K562 (cell line): ENCODE measurements at regions not wholly inside any gene's neighbourhood (a gene's known extent, or its start where the extent isn't known, plus 50 kb on each side); places are given as distances from the start of the nearest gene placed in this dataset.

Source experiments
- ATAC-seq: fragments of 200-7000 bp; cut with Tn5 transposase; 3 replicates; pipeline ENCODE4 v1.9.1; 2020; ENCODE audit warnings: moderate library complexity
- BruUV-seq: library from RNA; stranded (reverse); fragments of 400-500 nt; replicated peaks from 2 replicates; lab custom pipeline; 2021; lab: Mats Ljungman, UMichigan
- CTCF ChIA-PET: fragments of 300-600 bp; formaldehyde crosslinking; extraction: SDS; loops from one replicate; lab custom pipeline; 2021; ENCODE audit warnings: low intra/inter-chr PET ratio; lab: Yijun Ruan, JAX
- POLR2A ChIA-PET: fragments of 300-600, 350-650 bp; sonication (Branson Sonifier 250); formaldehyde crosslinking; extraction: SDS; loops from one replicate; lab custom pipeline; 2021; ENCODE audit warnings: antibody characterized with exemption, inconsistent platforms; lab: Yijun Ruan, JAX
- DNase-seq, 4 experiments: peaks; one replicate each; pipeline versions ENCODE4 v3.0.0 to v3.0.0-alpha.2; 2011 to 2018; ENCODE audit warnings: low spot score in 3 of 4, mixed read lengths in 3 of 4; ENCODE audit errors: extremely low read depth in 1 of 4
- FAIRE-seq: peaks from 2 replicates; lab custom pipeline; 2011; peaks lifted over from hg19 to GRCh38; lab: Jason Lieb, UNC
- H2AFZ ChIP-seq: 2 replicates; pipeline ENCODE4 v1.6.0; 2011; ENCODE audit warnings: low read depth, low read length, control low read depth, inconsistent platforms
- H3K27ac ChIP-seq: fragments of 200-600 bp; 3 replicates; pipeline ENCODE4 v1.8.0; 2011; ENCODE audit warnings: low read depth, mild to moderate bottlenecking, control low read depth, inconsistent platforms, low read length, moderate library complexity, mixed read lengths; ENCODE audit errors: extremely low read depth
- H3K27me3 ChIP-seq, 2 experiments: fragments of 300-600 bp in 1 of 2; 2 replicates in 1 of 2; 3 replicates in 1 of 2; pipeline versions ENCODE4 v1.6.0 to v1.8.0; 2011; ENCODE audit warnings: inconsistent platforms in 2 of 2, low read length in 2 of 2, mild to moderate bottlenecking in 1 of 2, mixed read lengths in 1 of 2, moderate library complexity in 1 of 2; ENCODE audit not compliant: control insufficient read depth in 2 of 2, insufficient read depth in 2 of 2
- H3K36me3 ChIP-seq: fragments of 300-600 bp; 3 replicates; pipeline ENCODE4 v1.8.0; 2011; ENCODE audit warnings: mild to moderate bottlenecking, low read length, inconsistent platforms; ENCODE audit not compliant: control insufficient read depth, insufficient read depth
- H3K4me1 ChIP-seq, 2 experiments: fragments of 200-600 bp in 1 of 2; replicated peaks in 1 of 2; 2 replicates in 1 of 2; 3 replicates in 1 of 2; pipeline versions ENCODE4 v1.5.1 to v1.8.0; 2011; ENCODE audit warnings: inconsistent platforms in 2 of 2, low read length in 2 of 2, mild to moderate bottlenecking in 1 of 2, mixed read lengths in 1 of 2, moderate library complexity in 1 of 2; ENCODE audit not compliant: control insufficient read depth in 2 of 2, insufficient read depth in 2 of 2
- H3K4me2 ChIP-seq: 2 replicates; pipeline ENCODE4 v1.6.1; 2011; ENCODE audit warnings: low read length, control low read depth, inconsistent platforms, mixed read lengths; ENCODE audit not compliant: insufficient read depth
- H3K4me3 ChIP-seq: fragments of 200-600 bp; sonication (generic), shearing (Covaris generic); 2 replicates; pipeline ENCODE4 v1.5.1; 2016; ENCODE audit warnings: control low read depth, inconsistent platforms
- H3K79me2 ChIP-seq: fragments of 200-600 bp; 3 replicates; pipeline ENCODE4 v1.8.0; 2011; ENCODE audit warnings: low read length, inconsistent platforms; ENCODE audit not compliant: control insufficient read depth, insufficient read depth
- H3K9ac ChIP-seq, 2 experiments: 2 replicates each; pipeline versions ENCODE4 v1.6.0 to v1.6.1; 2011; ENCODE audit warnings: low read depth in 2 of 2, low read length in 2 of 2, control low read depth in 1 of 2, inconsistent platforms in 1 of 2, mild to moderate bottlenecking in 1 of 2, mixed read lengths in 1 of 2; ENCODE audit not compliant: insufficient read depth in 1 of 2
- H3K9me1 ChIP-seq: one replicate; pipeline ENCODE4 v1.6.0; 2011; ENCODE audit warnings: inconsistent platforms, mild to moderate bottlenecking, low read length, moderate library complexity; ENCODE audit not compliant: control insufficient read depth, insufficient read depth
- H3K9me3 ChIP-seq: replicated peaks from 2 replicates; pipeline ENCODE4 v1.5.1; 2011; ENCODE audit warnings: low read depth, low read length, inconsistent platforms; ENCODE audit not compliant: control insufficient read depth, insufficient read depth
- H4K20me1 ChIP-seq: replicated peaks from 2 replicates; pipeline ENCODE4 v1.6.1; 2011; ENCODE audit warnings: low read length, inconsistent platforms, mixed read lengths; ENCODE audit not compliant: control insufficient read depth, insufficient read depth
- JUND ChIP-seq, 2 experiments: IDR thresholded peaks; 2 replicates in 1 of 2; 3 replicates in 1 of 2; pipeline ENCODE4 v1.6.1; 2011; ENCODE audit warnings: borderline replicate concordance in 2 of 2, low read depth in 2 of 2, low read length in 2 of 2, improper control_type of control experiment in 1 of 2, missing biosample characterization in 1 of 2, missing genetic modification characterization in 1 of 2, missing genetic modification reagents in 1 of 2
- PBX2 ChIP-seq, 2 experiments: IDR thresholded peaks in 1 of 2; conservative IDR thresholded peaks in 1 of 2; 2 replicates each; pipeline ENCODE4 v1.6.1; 2016; ENCODE audit warnings: low read depth in 2 of 2, mild to moderate bottlenecking in 1 of 2, missing compliant biosample characterization in 1 of 2, missing genetic modification characterization in 1 of 2, moderate library complexity in 1 of 2
- SNIP1 ChIP-seq: fragments of 450-650 bp; IDR thresholded peaks from 2 replicates; pipeline ENCODE4 v1.7.1; 2017; ENCODE audit warnings: low read depth, mild to moderate bottlenecking
- SUPT5H ChIP-seq: fragments of 450-650 bp; IDR thresholded peaks from 2 replicates; pipeline ENCODE4 v1.6.1; 2016
- TEAD4 ChIP-seq, 2 experiments: sonication (generic) in 1 of 2; formaldehyde crosslinking in 1 of 2; IDR thresholded peaks; 2 replicates each; pipeline versions ENCODE4 v1.6.1 to v1.8.0; 2012 to 2022; ENCODE audit warnings: borderline replicate concordance in 1 of 2, inconsistent platforms in 1 of 2, low read length in 1 of 2, mild to moderate bottlenecking in 1 of 2, missing genetic modification reagents in 1 of 2
- ZEB2 ChIP-seq: fragments of 450-650 bp; IDR thresholded peaks from 2 replicates; pipeline ENCODE4 v1.6.1; 2016
- WGBS: fragments of 100-300 bp; shearing (Covaris generic); methylation state at CpG from one replicate; pipeline ENCODE4 v1.1.6; 2016; ENCODE audit warnings: low coverage, mixed read lengths; ENCODE audit not compliant: insufficient coverage; ENCODE audit errors: missing lambda C conversion rate; 5-methylcytosine and 5-hydroxymethylcytosine counted together
- in situ Hi-C: fragments of 300-500 bp; cut with MboI; formaldehyde crosslinking; loops from 4 replicates; pipeline ENCODE4 v1.15.0; 2018; ENCODE audit warnings: inconsistent platforms, mixed read lengths
- intact Hi-C: fragments of 100-400 bp; cut with micrococcal nuclease; formaldehyde crosslinking; loops from 2 replicates; pipeline ENCODE4 v1.14.2; 2022
- TF ChIP-seq, protein P1 (sequence below): sonication (generic); formaldehyde crosslinking; IDR thresholded peaks from 2 replicates; pipeline ENCODE4 v1.8.1; 2023; ENCODE audit warnings: mild to moderate bottlenecking, missing genetic modification reagents
- TF ChIP-seq, protein P2 (sequence below), 2 experiments: fragments of 450-650 bp in 1 of 2; sonication (generic) in 1 of 2; formaldehyde crosslinking in 1 of 2; IDR thresholded peaks in 1 of 2; conservative IDR thresholded peaks in 1 of 2; 2 replicates each; pipeline versions ENCODE4 v1.6.1 to v1.8.1; 2016 to 2023; ENCODE audit warnings: mild to moderate bottlenecking in 2 of 2, moderate library complexity in 2 of 2, inconsistent platforms in 1 of 2, missing genetic modification reagents in 1 of 2

DNA sequence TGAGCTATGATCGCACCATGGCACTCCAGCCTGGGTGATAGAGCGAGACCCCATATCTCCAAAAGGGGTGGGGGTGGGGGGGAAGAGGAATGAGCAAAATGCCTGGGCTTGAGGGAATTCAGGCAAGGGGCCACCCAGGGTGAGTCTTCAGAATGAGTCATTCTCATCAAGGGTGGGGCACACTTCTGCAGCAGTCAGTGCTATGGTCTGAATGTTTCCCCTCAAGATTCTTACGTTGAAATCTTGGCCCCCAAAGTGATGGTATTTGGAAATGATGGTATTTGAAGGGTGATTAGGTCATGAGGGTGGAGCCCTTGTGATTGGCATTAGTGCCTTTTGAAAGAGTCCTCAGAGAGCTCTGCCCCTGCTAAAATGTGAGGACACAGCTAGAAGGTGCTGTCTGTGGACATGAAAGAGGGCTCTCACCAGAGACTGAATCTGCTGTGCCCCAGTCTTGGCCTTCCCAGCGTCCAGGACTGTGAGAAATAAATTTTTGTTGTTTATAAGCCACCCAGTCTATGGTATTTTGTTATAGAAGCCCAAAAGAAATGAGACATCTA lies 86.4 kb upstream of the THY1 start:
- WGBS = 0% methylated on average over 4 of the region's 4 CpGs

DNA sequence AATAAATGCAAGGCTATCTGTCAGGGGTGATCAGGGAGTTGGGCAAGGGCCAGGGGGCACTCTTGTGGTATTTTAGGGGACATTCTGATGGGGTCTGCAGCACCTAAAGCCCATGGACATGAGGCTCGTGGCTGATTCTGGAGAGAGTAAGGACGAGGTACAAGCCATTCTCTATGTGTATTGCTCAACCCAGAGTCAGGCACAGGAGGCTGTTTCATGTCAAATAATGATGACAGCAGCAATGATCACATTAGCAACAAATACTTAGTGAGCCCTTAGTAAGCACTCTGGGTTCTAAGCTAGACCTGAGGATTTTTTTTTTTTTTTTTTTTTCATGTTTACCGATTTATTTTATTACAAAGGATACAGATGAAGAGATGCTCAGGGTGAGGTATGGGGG lies 83.5 kb upstream of the THY1 start:
- ATAC-seq (no peak), FAIRE-seq (no peak), DNase-seq (no peak)
- Histone ChIP-seq H3K79me2 (no peaks in the 10 kb centered on the region), H4K20me1 (peaks cover 7% of the 10 kb centered on the region; the same call in 1 of the 2 replicates), H3K4me1 (no peaks in the 10 kb centered on the region), H3K9ac (no peak overlapping the region), H3K9me3 (no peaks in the 10 kb centered on the region), H3K36me3 (no peaks in the 10 kb centered on the region), H3K4me2 (no peak overlapping the region), H3K9me1 (no peaks in the 10 kb centered on the region), H3K4me3 (no peak overlapping the region), H3K27ac (no peak overlapping the region), H2AFZ (no peak overlapping the region), H3K27me3 (peaks cover 0 to 21% of the 10 kb centered on the region in 2 experiments; a peak in 3 of 5 replicates)
- CTCF ChIA-PET = no interaction called here
- intact Hi-C loops = no loop called here
- in situ Hi-C loops = no loop called here
- 6% methylated on average over 3 of the region's 3 CpGs for WGBS
- POLR2A ChIA-PET = no interaction called here
- BruUV-seq = no TSS peak
- TF ChIP-seq PBX2 (CRISPR knock-in tag; IDR thresholded peaks at IDR 0.05; ENCODE audit: low read depth) (no peak), PBX2 (tag; conservative IDR thresholded peaks at IDR 0.05; ENCODE audit: low read depth) (no peak), TEAD4 (IDR thresholded peaks at IDR 0.05; ENCODE audit: low read length) (no peak), TEAD4 (CRISPR knock-in tag; IDR thresholded peaks at IDR 0.05; ENCODE audit: borderline replicate concordance) (no peak), SNIP1 (no peak), SUPT5H (no peak)
- TF ChIP-seq, protein P1, sequence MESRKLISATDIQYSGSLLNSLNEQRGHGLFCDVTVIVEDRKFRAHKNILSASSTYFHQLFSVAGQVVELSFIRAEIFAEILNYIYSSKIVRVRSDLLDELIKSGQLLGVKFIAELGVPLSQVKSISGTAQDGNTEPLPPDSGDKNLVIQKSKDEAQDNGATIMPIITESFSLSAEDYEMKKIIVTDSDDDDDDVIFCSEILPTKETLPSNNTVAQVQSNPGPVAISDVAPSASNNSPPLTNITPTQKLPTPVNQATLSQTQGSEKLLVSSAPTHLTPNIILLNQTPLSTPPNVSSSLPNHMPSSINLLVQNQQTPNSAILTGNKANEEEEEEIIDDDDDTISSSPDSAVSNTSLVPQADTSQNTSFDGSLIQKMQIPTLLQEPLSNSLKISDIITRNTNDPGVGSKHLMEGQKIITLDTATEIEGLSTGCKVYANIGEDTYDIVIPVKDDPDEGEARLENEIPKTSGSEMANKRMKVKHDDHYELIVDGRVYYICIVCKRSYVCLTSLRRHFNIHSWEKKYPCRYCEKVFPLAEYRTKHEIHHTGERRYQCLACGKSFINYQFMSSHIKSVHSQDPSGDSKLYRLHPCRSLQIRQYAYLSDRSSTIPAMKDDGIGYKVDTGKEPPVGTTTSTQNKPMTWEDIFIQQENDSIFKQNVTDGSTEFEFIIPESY (CRISPR knock-in tag) = no peak

More for the DNA sequence above, 86.4 kb upstream of the THY1 start:
- no peak overlapping the region for H3K9ac ChIP-seq
- BruUV-seq = no TSS peak
- H3K9me1 ChIP-seq = no peaks in the 10 kb centered on the region
- H4K20me1 ChIP-seq = peaks cover 10% of the 10 kb centered on the region; the same call in 1 of the 2 replicates
- H3K27me3 ChIP-seq = peaks cover 11 to 33% of the 10 kb centered on the region in 2 experiments; a peak in 3 of 5 replicates
- H3K9me3 ChIP-seq = no peaks in the 10 kb centered on the region
- ChIA-PET POLR2A (interaction anchor here (0.9 kb wide), 1 partner anchor 9 kb away, joined by 4 read pairs; no protein-coding TSS in a partner anchor), CTCF (no interaction called here)
- intact Hi-C loops (no loop called here), in situ Hi-C loops (no loop called here)
- ATAC-seq (peak; percentile 63; the same call in 2 of the 3 replicates), DNase-seq (peak in 1 of 4 experiments; percentile 19), FAIRE-seq (no peak)
- TF ChIP-seq, protein P2, sequence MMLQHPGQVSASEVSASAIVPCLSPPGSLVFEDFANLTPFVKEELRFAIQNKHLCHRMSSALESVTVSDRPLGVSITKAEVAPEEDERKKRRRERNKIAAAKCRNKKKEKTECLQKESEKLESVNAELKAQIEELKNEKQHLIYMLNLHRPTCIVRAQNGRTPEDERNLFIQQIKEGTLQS (IDR thresholded peaks at IDR 0.05) = peak; percentile 72
- TF ChIP-seq, protein P2 (CRISPR knock-in tag; conservative IDR thresholded peaks at IDR 0.05) = no peak
- TF ChIP-seq JUND (IDR thresholded peaks at IDR 0.05; ENCODE audit: borderline replicate concordance, low read depth, low read length) (peak; percentile 50; the same call in 1 of the 2 replicates), JUND (tag; IDR thresholded peaks at IDR 0.05; ENCODE audit: borderline replicate concordance, low read depth, low read length) (peak; percentile 49; the same call in 1 of the 3 replicates), ZEB2 (no peak)
- no peaks in the 10 kb centered on the region for H3K36me3 ChIP-seq
- H3K79me2 ChIP-seq = no peaks in the 10 kb centered on the region
- no peak overlapping the region for H2AFZ ChIP-seq
- no peak overlapping the region for H3K4me3 ChIP-seq
- no peak overlapping the region for H3K4me2 ChIP-seq
- no peaks in the 10 kb centered on the region for H3K4me1 ChIP-seq
- H3K27ac ChIP-seq = no peak overlapping the region
